ENCODE measurements at regions not wholly inside any gene's neighbourhood (a gene's known extent, or its start where the extent isn't known, plus 50 kb on each side); places are given as distances from the start of the nearest gene placed in this dataset.

DNA sequence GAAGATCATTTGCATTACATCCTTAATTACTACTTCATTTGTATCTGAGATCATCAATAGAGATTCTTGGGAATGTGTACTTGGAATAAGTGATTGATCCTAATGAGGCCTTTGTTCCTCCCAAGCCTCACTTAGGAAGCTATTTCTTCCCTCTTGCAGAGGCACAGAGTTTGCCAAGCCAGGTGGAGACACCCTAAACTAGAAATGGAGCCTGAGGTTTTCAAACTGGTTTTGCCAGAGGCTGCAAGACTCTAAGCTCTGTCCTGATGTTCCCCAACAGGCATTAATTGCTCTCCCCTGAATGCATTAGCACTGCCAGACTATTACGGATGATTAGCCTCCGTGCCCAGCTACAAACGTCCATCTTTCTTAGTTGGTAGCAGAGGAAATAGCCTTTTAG, 125.2 kb upstream of the LGALSL start:
- H3K4me3 ChIP-seq (ENCODE audit: extremely low read depth, insufficient read depth, low read length, poor library complexity, severe bottlenecking), result no peak overlapping the region
- WGBS, 2 experiments (ENCODE audit: insufficient coverage in 2 of 2), result 81 to 82% methylated on average over 3 of the region's 3 CpGs
- H3K27ac ChIP-seq (ENCODE audit: low read depth, low read length, severe bottlenecking), result no peak overlapping the region
- H3K9me3 ChIP-seq (ENCODE audit: control insufficient read depth, low read length), result no peaks in the 10 kb centered on the region
- H3K36me3 ChIP-seq (ENCODE audit: control insufficient read depth, insufficient read depth, low read length), result no peaks in the 10 kb centered on the region
- peaks cover 35% of the 10 kb centered on the region for H3K4me1 ChIP-seq (ENCODE audit: control insufficient read depth, insufficient read depth, low read length, poor library complexity, severe bottlenecking)

DNA sequence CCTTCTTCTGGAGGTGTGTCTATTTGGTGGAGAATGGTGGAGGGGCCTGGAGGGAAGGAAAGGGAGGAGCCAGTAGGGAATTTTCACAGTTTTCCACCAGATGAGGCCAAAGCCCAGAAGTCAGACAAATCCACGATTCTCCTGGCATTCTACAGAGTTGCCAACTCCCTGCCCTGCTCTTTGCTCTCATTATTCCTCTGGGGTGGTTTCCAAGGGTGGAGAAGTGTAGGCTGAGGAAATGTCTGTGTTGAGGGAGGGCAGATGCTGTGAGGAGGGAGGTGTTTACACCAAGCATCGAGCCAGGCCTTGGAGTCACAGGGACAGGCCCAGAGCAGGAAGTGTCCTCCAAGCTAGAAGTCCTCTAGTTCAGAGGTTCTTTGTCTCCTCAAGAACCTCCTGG, 124.1 kb upstream of the LGALSL start:
- Histone ChIP-seq H3K27ac (ENCODE audit: low read depth, low read length, severe bottlenecking) (no peak overlapping the region), H3K4me3 (ENCODE audit: extremely low read depth, insufficient read depth, low read length, poor library complexity, severe bottlenecking) (no peak overlapping the region)
- 49 to 89% methylated on average over 1 to 2 of the region's 2 CpGs for WGBS, 2 experiments (ENCODE audit: insufficient coverage in 2 of 2)

DNA sequence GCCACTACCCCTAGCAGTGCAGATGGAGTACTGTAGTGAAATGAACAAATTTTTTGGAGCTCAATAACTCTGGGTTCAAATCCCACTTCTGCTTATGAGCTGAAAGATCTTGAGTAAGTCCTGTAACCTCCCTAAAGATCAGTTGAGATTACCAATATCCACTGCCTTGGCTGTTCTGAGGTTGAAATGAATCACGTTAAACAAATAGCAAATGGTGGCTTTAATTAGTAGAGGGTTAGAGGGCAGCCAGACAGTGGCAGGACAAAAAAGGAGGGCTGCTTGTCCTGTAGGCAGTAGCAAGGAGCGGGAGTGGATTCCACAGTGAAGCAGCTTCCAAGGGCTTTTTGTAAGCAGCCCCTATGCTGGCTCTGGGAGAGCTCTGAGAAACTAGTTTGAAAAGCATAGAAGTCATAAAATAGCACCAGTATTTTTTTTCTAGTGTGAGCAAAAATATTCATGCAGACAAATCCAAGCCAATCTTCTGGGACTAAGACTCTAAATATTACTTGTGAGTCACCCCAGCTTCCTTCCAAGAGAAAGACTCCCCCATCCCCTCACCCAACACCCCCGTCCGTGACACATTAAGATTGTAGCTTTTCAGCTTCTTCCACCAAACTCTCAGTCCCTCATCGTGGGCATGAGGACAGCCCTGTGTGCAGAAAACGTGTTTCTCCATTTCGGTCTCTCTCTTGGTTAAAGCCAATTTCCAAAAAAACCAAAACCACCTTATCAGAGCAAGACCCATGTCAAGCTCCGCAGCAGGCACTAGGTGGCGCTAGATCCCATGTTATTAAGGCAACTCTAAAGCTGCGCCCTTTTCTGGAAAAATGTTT, 123.5 kb upstream of the LGALSL start:
- Histone ChIP-seq H3K27ac (ENCODE audit: low read depth, low read length, severe bottlenecking) (peak overlapping the region; percentile 64), H3K4me3 (ENCODE audit: extremely low read depth, insufficient read depth, low read length, poor library complexity, severe bottlenecking) (no peak overlapping the region)
- 25 to 32% methylated on average over 10 of the region's 10 CpGs for WGBS, 2 experiments (ENCODE audit: insufficient coverage in 2 of 2)

More for the DNA sequence above, 124.1 kb upstream of the LGALSL start:
- no peaks in the 10 kb centered on the region for H3K36me3 ChIP-seq (ENCODE audit: control insufficient read depth, insufficient read depth, low read length)
- H3K9me3 ChIP-seq (ENCODE audit: control insufficient read depth, low read length), result no peaks in the 10 kb centered on the region
- H3K4me1 ChIP-seq (ENCODE audit: control insufficient read depth, insufficient read depth, low read length, poor library complexity, severe bottlenecking), result peaks cover 35% of the 10 kb centered on the region

DNA sequence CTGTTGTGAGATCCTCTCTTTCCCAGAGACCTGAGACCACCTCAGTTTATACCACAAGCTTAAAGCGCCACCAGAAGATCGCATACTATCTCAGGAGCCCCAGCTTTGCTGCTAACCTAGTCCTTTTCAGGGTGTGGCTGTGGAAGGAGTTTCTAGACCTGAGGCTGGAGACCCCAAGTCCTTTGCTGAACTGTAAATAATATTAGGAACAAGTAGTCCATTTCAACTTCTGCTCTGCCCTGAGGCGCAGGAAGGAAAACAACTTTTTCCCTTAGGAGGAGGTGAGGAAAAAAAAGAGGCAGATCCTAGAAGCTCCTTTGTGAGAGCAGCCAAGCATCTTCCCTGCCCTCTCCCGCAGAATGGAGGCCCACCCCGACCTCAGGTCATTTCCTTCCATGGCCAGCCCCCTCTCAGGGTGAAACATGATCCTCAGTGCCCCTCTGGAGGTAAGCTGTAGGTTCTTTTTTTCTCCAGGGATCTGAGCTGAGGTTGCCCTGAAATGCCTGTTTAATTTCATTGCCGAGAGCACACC, 122.8 kb upstream of the LGALSL start:
- H3K27ac ChIP-seq (ENCODE audit: low read depth, low read length, severe bottlenecking), result peak overlapping the region; percentile 64
- H3K4me3 ChIP-seq (ENCODE audit: extremely low read depth, insufficient read depth, low read length, poor library complexity, severe bottlenecking), result no peak overlapping the region
- no peaks in the 10 kb centered on the region for H3K9me3 ChIP-seq (ENCODE audit: control insufficient read depth, low read length)
- H3K36me3 ChIP-seq (ENCODE audit: control insufficient read depth, insufficient read depth, low read length), result no peaks in the 10 kb centered on the region
- peaks cover 35% of the 10 kb centered on the region for H3K4me1 ChIP-seq (ENCODE audit: control insufficient read depth, insufficient read depth, low read length, poor library complexity, severe bottlenecking)
- 33 to 40% methylated on average over 2 to 3 of the region's 6 CpGs for WGBS, 2 experiments (ENCODE audit: insufficient coverage in 2 of 2)

More for the DNA sequence above, 123.5 kb upstream of the LGALSL start:
- no peaks in the 10 kb centered on the region for H3K9me3 ChIP-seq (ENCODE audit: control insufficient read depth, low read length)
- H3K4me1 ChIP-seq (ENCODE audit: control insufficient read depth, insufficient read depth, low read length, poor library complexity, severe bottlenecking), result peaks cover 35% of the 10 kb centered on the region
- no peaks in the 10 kb centered on the region for H3K36me3 ChIP-seq (ENCODE audit: control insufficient read depth, insufficient read depth, low read length)

DNA sequence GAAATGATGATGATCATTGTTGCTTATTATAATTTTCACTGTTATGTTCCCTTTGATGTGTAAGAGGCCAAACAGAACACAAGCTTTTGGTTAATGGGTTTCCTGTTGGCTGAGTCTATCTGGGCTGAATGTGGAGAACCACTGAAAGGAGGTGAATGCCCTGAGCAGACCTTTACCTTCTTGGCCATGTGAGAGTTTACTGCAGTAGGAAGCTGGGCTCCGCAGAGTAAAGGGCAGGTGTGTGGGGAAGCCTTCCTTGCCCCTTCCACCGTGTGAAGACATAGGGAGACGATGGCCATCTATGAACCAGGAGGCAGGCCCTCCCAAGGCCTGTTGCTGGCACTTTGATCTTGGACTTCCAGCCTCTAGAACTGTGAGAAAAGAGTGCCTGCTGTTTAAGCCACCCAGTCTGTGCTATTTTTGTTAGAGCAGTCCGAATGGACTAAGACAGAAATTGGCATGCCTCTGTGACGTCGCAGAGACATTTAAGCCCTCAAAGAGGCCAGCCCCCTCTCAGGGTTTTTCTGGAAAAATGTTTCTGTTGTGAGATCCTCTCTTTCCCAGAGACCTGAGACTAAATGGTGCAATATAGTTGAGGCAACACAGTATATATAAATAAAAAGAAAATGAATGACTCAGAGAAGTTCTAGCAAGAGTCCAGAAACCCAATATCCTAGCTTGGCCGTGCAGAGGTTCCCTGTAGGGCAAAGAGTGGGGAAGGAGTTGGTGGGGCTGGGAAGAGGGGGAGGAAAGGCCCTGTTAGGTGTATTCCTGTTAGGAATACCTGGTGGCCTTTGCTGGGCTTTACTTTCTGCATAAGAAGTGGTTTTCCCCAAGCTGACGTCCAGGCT, 121.9 kb upstream of the LGALSL start:
- Histone ChIP-seq H3K9me3 (ENCODE audit: control insufficient read depth, low read length) (no peaks in the 10 kb centered on the region), H3K27ac (ENCODE audit: low read depth, low read length, severe bottlenecking) (no peak overlapping the region), H3K4me1 (ENCODE audit: control insufficient read depth, insufficient read depth, low read length, poor library complexity, severe bottlenecking) (peaks cover 35% of the 10 kb centered on the region), H3K36me3 (ENCODE audit: control insufficient read depth, insufficient read depth, low read length) (no peaks in the 10 kb centered on the region), H3K4me3 (ENCODE audit: extremely low read depth, insufficient read depth, low read length, poor library complexity, severe bottlenecking) (no peak overlapping the region)
- WGBS, 2 experiments (ENCODE audit: insufficient coverage in 2 of 2), result 90 to 94% methylated on average over 6 of the region's 8 CpGs

DNA sequence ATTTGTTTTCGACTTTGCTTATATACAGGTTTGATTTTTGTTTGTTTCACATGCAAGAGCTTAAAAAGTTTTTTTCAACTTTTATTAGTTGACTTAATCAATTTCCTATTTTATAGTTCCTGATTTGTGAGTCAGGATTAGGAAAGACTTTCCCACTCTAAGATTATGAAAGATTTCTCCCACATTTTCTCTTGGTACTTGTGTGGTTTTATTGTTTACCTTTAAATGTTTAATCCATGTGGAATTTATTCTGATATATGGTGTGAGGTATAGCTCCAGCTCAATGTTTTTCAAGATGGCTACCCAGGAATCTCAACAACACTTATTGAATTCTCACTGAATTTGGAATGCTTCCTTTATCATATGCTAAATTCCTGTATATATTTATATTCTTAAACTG, 117.8 kb upstream of the LGALSL start:
- H3K36me3 ChIP-seq (ENCODE audit: control insufficient read depth, insufficient read depth, low read length), result no peaks in the 10 kb centered on the region
- H3K9me3 ChIP-seq (ENCODE audit: control insufficient read depth, low read length), result no peaks in the 10 kb centered on the region
- H3K4me3 ChIP-seq (ENCODE audit: extremely low read depth, insufficient read depth, low read length, poor library complexity, severe bottlenecking), result no peak overlapping the region
- no CpG with 5 or more reads among the region's 1 CpG for WGBS, 2 experiments (ENCODE audit: insufficient coverage in 2 of 2)
- peaks cover 20% of the 10 kb centered on the region for H3K4me1 ChIP-seq (ENCODE audit: control insufficient read depth, insufficient read depth, low read length, poor library complexity, severe bottlenecking)
- H3K27ac ChIP-seq (ENCODE audit: low read depth, low read length, severe bottlenecking), result no peak overlapping the region

DNA sequence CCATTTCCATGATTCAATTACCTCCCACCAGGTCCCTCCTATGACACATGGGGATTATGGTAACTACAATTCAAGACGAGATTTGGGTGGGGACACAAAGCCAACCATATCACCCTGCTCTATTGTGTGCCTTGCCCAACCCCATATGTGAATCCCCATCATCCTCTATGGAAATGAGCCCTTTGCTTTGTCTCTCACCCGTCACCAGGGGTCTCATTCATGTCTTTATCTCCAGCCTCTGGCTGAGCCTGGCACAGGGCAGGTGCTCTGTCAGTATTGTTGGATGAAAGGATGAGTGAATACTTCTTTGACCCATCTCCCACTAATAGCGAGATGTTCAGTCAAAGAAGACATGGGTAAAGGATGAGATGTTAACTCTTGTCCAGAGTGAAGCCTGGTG, 116.6 kb upstream of the LGALSL start:
- 83 to 85% methylated on average over 1 to 2 of the region's 3 CpGs for WGBS, 2 experiments (ENCODE audit: insufficient coverage in 2 of 2)
- Histone ChIP-seq H3K4me3 (ENCODE audit: extremely low read depth, insufficient read depth, low read length, poor library complexity, severe bottlenecking) (no peak overlapping the region), H3K4me1 (ENCODE audit: control insufficient read depth, insufficient read depth, low read length, poor library complexity, severe bottlenecking) (peaks cover 10% of the 10 kb centered on the region), H3K9me3 (ENCODE audit: control insufficient read depth, low read length) (no peaks in the 10 kb centered on the region), H3K27ac (ENCODE audit: low read depth, low read length, severe bottlenecking) (no peak overlapping the region), H3K36me3 (ENCODE audit: control insufficient read depth, insufficient read depth, low read length) (no peaks in the 10 kb centered on the region)

DNA sequence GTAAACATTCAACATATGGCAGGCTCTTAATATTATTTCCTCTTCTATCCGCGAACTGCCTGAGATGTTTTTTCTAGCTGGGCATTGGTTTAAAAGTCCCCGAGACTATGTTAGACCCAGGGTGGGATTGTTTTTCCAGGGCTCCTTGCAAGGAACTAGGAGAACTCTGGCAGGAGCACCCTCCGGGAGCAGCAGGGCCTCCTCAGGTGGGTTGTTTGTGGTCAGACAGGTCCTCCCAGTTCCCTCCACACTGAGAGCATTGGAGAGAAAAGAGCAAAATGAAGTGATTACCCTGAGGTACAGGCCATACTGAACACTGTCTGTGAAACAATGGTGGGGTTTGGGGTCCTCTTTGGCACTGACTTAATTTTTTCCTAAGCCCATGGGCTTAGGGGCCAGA, 115.9 kb upstream of the LGALSL start:
- no peak overlapping the region for H3K27ac ChIP-seq (ENCODE audit: low read depth, low read length, severe bottlenecking)
- H3K4me3 ChIP-seq (ENCODE audit: extremely low read depth, insufficient read depth, low read length, poor library complexity, severe bottlenecking), result no peak overlapping the region
- peaks cover 8% of the 10 kb centered on the region for H3K4me1 ChIP-seq (ENCODE audit: control insufficient read depth, insufficient read depth, low read length, poor library complexity, severe bottlenecking)
- 82 to 100% methylated on average over 1 to 2 of the region's 4 CpGs for WGBS, 2 experiments (ENCODE audit: insufficient coverage in 2 of 2)
- H3K9me3 ChIP-seq (ENCODE audit: control insufficient read depth, low read length), result no peaks in the 10 kb centered on the region
- H3K36me3 ChIP-seq (ENCODE audit: control insufficient read depth, insufficient read depth, low read length), result no peaks in the 10 kb centered on the region

DNA sequence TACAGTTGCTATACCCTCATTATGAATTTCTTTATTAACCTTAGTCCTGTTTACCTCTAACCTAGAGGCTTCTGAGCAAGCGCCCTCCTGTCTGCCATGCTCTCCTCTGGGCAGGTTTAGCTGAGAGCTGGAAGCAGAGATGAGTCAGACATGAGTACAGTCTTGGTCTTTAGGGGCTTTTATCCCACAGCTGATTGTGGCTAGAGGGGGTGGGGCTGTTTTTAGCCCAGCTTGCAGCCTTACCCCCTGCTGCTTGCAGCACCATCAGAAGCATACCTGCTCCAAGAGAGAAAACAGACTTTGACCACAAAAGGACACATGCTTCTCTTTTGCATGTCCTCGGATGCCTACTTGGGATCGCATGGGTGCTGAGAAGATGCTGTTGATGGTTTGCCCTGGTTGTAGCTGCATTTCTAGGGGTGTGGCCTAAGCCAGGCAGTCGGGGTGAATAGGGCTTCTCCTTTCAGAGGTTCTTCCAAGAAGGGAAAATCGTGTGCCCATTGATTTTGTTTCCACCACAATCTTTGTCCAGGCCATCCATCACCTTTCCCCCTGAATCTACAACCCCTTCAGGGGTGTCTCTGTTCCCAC, 115.0 kb upstream of the LGALSL start:
- Histone ChIP-seq H3K4me1 (ENCODE audit: control insufficient read depth, insufficient read depth, low read length, poor library complexity, severe bottlenecking) (peaks cover 8% of the 10 kb centered on the region), H3K9me3 (ENCODE audit: control insufficient read depth, low read length) (no peaks in the 10 kb centered on the region)
- WGBS, 2 experiments (ENCODE audit: insufficient coverage in 2 of 2), result 61 to 79% methylated on average over 4 of the region's 5 CpGs

DNA sequence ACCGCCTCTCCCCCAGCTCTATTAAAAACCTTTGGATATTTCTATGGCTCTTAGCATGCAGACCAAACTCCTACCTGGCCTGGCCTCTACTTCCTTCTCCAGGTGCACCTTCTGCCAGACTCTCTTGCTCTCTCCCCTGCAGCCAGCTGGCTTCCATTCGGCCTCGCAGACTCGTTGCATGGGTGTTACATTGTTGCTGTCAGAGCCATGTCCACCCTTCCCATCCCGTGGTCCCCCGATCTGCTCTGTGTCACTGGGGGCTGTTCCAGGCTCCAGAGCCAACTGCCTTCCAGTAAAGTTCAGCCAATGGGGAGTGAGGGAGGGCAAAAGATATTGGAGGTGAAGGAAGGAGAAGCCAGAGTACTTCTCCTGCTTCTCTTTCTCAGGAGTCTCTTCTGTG, 112.5 kb upstream of the LGALSL start:
- Histone ChIP-seq H3K9me3 (ENCODE audit: control insufficient read depth, low read length) (no peaks in the 10 kb centered on the region), H3K36me3 (ENCODE audit: control insufficient read depth, insufficient read depth, low read length) (no peaks in the 10 kb centered on the region), H3K4me1 (ENCODE audit: control insufficient read depth, insufficient read depth, low read length, poor library complexity, severe bottlenecking) (peaks cover 8% of the 10 kb centered on the region), H3K27ac (ENCODE audit: low read depth, low read length, severe bottlenecking) (no peak overlapping the region), H3K4me3 (ENCODE audit: extremely low read depth, insufficient read depth, low read length, poor library complexity, severe bottlenecking) (no peak overlapping the region)
- 90 to 93% methylated on average over 4 to 5 of the region's 6 CpGs for WGBS, 2 experiments (ENCODE audit: insufficient coverage in 2 of 2)

More for the DNA sequence above, 115.0 kb upstream of the LGALSL start:
- no peak overlapping the region for H3K27ac ChIP-seq (ENCODE audit: low read depth, low read length, severe bottlenecking)
- no peak overlapping the region for H3K4me3 ChIP-seq (ENCODE audit: extremely low read depth, insufficient read depth, low read length, poor library complexity, severe bottlenecking)
- H3K36me3 ChIP-seq (ENCODE audit: control insufficient read depth, insufficient read depth, low read length), result no peaks in the 10 kb centered on the region
